AG09319 (cell line): ENCODE measurements at regions not wholly inside any gene's neighbourhood (a gene's known extent, or its start where the extent isn't known, plus 50 kb on each side); places are given as distances from the start of the nearest gene placed in this dataset.

ENCODE experiments used
- DNase-seq: peaks from one replicate; pipeline ENCODE4 v3.0.0-alpha.2; 2010; ENCODE audit warnings: low read depth; ENCODE audit errors: extremely low read depth
- CTCF ChIP-seq: IDR thresholded peaks from 2 replicates; pipeline ENCODE4 v1.5.1; 2011; ENCODE audit warnings: low read depth, mild to moderate bottlenecking, inconsistent platforms, low read length, moderate library complexity

DNA sequence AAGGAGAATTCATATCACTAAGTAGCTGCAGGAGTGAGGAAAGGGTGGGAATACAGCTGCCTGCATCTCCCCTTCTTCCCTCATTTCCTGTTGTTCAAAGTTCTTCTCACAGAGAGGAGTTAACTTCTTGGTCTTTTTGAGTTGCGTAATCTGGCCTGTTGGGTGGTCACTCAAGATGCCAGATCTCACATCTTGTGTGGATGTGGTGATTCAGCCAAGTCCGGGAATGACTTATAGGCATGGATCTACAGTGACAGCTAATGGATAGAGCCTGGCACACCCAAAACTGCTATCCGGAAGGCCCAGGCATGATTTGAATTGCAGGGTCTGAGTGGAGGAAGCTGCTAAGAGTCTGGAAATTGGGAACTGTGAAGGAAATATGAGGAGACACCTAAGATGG lies 100.2 kb upstream of the SLC35B3 start:
- DNase-seq, result no peak

DNA sequence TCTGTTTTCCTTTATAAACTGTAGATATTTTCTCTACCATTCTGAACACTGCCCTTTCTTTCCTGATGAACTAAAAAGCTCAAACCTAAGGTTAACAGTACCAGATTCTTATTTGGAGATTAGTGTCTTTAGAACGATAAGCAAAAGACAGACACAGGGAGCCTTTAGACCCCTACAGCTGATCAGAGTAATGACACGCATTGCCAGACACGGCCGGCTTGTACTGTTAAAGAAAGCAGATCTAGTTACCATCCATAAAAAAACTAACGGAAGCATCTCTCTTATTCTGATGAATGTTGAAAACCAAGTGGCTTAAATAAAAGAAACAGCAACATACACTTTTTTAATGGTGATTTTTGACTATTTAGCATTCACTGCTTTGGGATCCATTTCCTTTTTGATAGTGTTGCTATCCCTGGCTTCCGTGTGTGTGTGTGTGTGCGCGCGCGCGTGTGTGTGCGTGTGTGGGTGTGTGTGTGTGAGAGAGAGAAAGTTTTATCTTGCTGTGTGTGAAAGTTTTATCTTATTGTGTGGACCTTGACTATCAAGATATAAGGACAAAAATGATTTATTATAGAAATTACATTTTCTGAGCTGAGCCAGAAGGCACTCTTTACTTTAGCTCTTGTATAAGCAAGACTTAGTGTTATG lies 95.6 kb upstream of the SLC35B3 start:
- no peak for TF ChIP-seq CTCF
- DNase-seq, result no peak

More for the DNA sequence above, 100.2 kb upstream of the SLC35B3 start:
- no peak for TF ChIP-seq CTCF

DNA sequence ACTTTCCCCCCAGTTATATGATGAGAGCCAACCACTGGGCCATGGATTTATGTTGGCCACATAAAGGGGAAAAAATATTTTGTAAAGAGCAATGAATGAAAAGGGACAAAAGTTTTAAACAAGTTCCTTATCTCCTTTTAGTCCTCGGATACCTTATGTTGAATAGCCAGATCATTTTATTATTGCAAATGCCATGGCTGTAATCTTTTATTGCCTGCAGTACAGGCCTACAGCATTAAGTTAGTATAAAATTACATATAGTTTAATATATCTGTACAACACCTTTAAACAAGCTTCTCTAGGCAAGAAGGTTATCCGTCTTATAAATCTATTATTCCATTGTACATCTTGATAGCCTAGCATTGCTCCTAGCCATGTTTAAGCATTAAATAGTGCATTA lies 93.9 kb upstream of the SLC35B3 start:
- DNase-seq, result no peak
- TF ChIP-seq CTCF, result no peak

- DNase-seq, result no peak
- TF ChIP-seq CTCF, result no peak
Measured at GRCh38 chr6:8527818-8528217, 92.5 kb upstream of the SLC35B3 start.

DNA sequence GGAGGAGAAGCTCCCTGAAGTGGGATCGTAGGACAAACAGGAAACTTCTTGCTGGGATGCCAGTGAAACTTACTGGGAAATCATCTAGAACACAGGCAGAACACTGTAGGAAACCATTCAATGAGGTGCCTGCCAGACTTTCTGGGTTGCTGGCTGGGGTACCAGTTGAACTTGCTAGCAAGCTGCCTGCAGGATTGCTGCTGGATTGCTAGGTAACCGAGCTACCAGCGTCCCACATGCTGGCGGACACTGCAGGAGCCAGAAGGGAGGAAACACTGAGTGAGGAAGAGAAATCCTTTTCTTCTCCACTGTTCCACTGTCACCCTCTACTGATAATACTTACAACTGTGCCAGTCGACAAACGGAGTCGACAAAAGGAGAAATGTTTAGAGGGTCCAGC lies 91.3 kb upstream of the SLC35B3 start:
- no peak for TF ChIP-seq CTCF
- DNase-seq, result no peak

GRCh38 chr6:8525370-8525769 lies 90.0 kb upstream of the SLC35B3 start:
- TF ChIP-seq CTCF, result no peak
- DNase-seq, result no peak

GRCh38 chr6:8513174-8513573 lies 77.8 kb upstream of the SLC35B3 start:
- no peak for TF ChIP-seq CTCF
- DNase-seq, result no peak
